PC-9 (cell line): ENCODE measurements at regions not wholly inside any gene's neighbourhood (a gene's known extent, or its start where the extent isn't known, plus 50 kb on each side); places are given as distances from the start of the nearest gene placed in this dataset.

Experiments
- BruUV-seq: library from RNA; stranded (reverse); fragments of 400-500 nt; replicated peaks from 2 replicates; lab custom pipeline; 2021; lab: Mats Ljungman, UMichigan
- CTCF ChIA-PET: fragments of 300-600 bp; sonication (Branson Sonifier 250); formaldehyde crosslinking; loops from one replicate; lab custom pipeline; 2022; ENCODE audit warnings: antibody characterized with exemption; lab: Charles Lee
- POLR2A ChIA-PET: fragments of 300-600 bp; sonication (Branson Sonifier 250); formaldehyde crosslinking; loops from one replicate; lab custom pipeline; 2022; ENCODE audit warnings: antibody characterized with exemption; ENCODE audit not compliant: unreplicated experiment; lab: Charles Lee
- DNase-seq, 2 experiments: peaks; one replicate each; pipeline versions ENCODE4 v3.0.0 to v3.0.0-alpha.2; 2015 to 2022; ENCODE audit warnings: mixed read lengths in 1 of 2
- H2AFZ ChIP-seq: fragments of 200-600 bp; sonication (generic); 2 replicates; pipeline ENCODE4 v1.8.1; 2017; ENCODE audit warnings: antibody characterized with exemption
- H3F3A ChIP-seq: fragments of 200-600 bp; sonication (generic); 2 replicates; pipeline ENCODE4 v1.8.1; 2017; ENCODE audit warnings: antibody characterized with exemption, mild to moderate bottlenecking, low read depth; ENCODE audit not compliant: insufficient read depth
- H3K27ac ChIP-seq: fragments of 200-600 bp; sonication (generic); 2 replicates; pipeline ENCODE4 v1.6.1; 2016; ENCODE audit warnings: mixed run types
- H3K27me3 ChIP-seq: fragments of 200-600 bp; sonication (generic); 2 replicates; pipeline ENCODE4 v1.6.1; 2016; ENCODE audit warnings: low read depth, mixed run types; ENCODE audit not compliant: insufficient read depth
- H3K36me3 ChIP-seq: fragments of 200-600 bp; sonication (generic); 2 replicates; pipeline ENCODE4 v1.6.1; 2016; ENCODE audit warnings: low read depth, mixed run types
- H3K4me1 ChIP-seq: fragments of 200-600 bp; sonication (generic); replicated peaks from 2 replicates; pipeline ENCODE4 v1.6.1; 2016; ENCODE audit warnings: mixed run types; ENCODE audit not compliant: insufficient read depth
- H3K4me2 ChIP-seq: fragments of 200-600 bp; sonication (generic); 2 replicates; pipeline ENCODE4 v1.6.1; 2017; ENCODE audit warnings: mixed run types
- H3K4me3 ChIP-seq: fragments of 200-600 bp; sonication (generic); 2 replicates; pipeline ENCODE4 v1.6.1; 2016; ENCODE audit warnings: mixed run types
- H3K79me2 ChIP-seq: fragments of 200-600 bp; sonication (generic); 2 replicates; pipeline ENCODE4 v1.6.1; 2017; ENCODE audit warnings: low read depth, mixed run types
- H3K9me2 ChIP-seq: fragments of 200-600 bp; sonication (generic); 2 replicates; pipeline ENCODE4 v1.8.1; 2017; ENCODE audit warnings: mild to moderate bottlenecking; ENCODE audit not compliant: insufficient read depth
- H3K9me3 ChIP-seq: fragments of 200-600 bp; sonication (generic); 2 replicates; pipeline ENCODE4 v1.8.1; 2016; ENCODE audit warnings: low read depth; ENCODE audit not compliant: insufficient read depth
- H4K20me1 ChIP-seq: fragments of 200-600 bp; sonication (generic); 2 replicates; pipeline ENCODE4 v1.8.1; 2017; ENCODE audit not compliant: insufficient read depth
- EZH2 ChIP-seq: fragments of 200-600 bp; sonication (generic); IDR thresholded peaks from 2 replicates; pipeline ENCODE4 v1.8.0; 2017; ENCODE audit warnings: antibody characterized with exemption, low read depth
- intact Hi-C: fragments of 100-400 bp; cut with micrococcal nuclease; formaldehyde crosslinking; loops from one replicate; pipeline ENCODE4 v1.10.0; 2022; ENCODE audit not compliant: unreplicated experiment
- TF ChIP-seq, protein P1 (sequence below): fragments of 200-600 bp; sonication (generic); conservative IDR thresholded peaks from 2 replicates; pipeline ENCODE4 v1.6.1; 2017; ENCODE audit warnings: mixed run types, antibody characterized with exemption, mild to moderate bottlenecking, moderate library complexity

DNA sequence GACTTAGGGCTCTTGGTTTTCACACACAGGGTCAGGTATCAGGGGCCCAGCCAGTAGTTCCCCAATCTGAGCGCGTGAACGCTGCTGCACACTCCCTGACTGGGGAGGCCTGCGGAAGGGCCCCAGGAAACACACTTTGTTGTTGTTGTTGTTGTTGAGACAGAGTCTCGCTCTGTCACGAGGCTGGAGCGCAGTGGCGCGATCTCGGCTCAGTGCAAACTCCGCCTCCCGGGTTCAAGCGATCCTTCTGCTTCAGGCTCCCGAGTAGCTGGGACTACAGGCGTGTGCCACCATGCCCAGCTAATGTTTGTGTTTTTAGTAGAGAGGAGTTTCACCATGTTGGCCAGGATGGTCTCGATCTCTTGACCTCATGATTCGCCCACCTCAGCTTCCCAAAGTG is 190.4 kb upstream of the GPR12 start:
- 0 out of 2 replicates have a peak, but pooled peaks cover 7% of the 10 kb centered on the region for H3K4me1 ChIP-seq
- H3K27ac ChIP-seq, result no peak overlapping the region
- TF ChIP-seq, protein P1, sequence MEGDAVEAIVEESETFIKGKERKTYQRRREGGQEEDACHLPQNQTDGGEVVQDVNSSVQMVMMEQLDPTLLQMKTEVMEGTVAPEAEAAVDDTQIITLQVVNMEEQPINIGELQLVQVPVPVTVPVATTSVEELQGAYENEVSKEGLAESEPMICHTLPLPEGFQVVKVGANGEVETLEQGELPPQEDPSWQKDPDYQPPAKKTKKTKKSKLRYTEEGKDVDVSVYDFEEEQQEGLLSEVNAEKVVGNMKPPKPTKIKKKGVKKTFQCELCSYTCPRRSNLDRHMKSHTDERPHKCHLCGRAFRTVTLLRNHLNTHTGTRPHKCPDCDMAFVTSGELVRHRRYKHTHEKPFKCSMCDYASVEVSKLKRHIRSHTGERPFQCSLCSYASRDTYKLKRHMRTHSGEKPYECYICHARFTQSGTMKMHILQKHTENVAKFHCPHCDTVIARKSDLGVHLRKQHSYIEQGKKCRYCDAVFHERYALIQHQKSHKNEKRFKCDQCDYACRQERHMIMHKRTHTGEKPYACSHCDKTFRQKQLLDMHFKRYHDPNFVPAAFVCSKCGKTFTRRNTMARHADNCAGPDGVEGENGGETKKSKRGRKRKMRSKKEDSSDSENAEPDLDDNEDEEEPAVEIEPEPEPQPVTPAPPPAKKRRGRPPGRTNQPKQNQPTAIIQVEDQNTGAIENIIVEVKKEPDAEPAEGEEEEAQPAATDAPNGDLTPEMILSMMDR, result no peak
- no peak for TF ChIP-seq EZH2
- no peaks in the 10 kb centered on the region for H3K9me2 ChIP-seq
- POLR2A ChIA-PET, result no interaction called here
- no peaks in the 10 kb centered on the region for H3K36me3 ChIP-seq
- no peaks in the 10 kb centered on the region for H4K20me1 ChIP-seq
- H3F3A ChIP-seq, result no peaks in the 10 kb centered on the region
- H3K4me2 ChIP-seq, result no peak overlapping the region
- DNase-seq, result no peak
- intact Hi-C loops, result no loop called here
- CTCF ChIA-PET, result no interaction called here
- no peak overlapping the region for H3K4me3 ChIP-seq
- H3K79me2 ChIP-seq, result no peaks in the 10 kb centered on the region
- no peaks in the 10 kb centered on the region for H3K9me3 ChIP-seq
- BruUV-seq, result no TSS peak
- no peak overlapping the region for H2AFZ ChIP-seq
- peaks cover 18% of the 10 kb centered on the region for H3K27me3 ChIP-seq

DNA sequence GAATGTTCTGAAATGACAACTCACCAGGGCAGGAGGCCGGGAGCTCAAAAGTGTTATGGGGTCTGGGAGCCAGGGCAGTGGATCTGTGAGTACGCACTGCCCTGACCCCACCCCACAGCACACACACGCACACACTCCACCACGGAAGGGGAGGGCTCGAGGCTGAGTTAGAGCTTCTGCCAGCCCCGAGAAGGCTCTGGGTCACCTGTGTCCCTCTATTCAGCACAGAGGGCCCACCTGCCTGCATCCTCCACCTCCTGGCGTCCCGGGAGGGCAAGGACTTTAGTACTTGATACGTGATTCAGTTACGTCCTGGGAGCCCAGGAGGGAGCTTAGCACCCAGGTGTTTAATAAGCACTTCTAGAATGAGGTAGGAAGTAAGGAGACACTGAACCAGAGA is 190.0 kb upstream of the GPR12 start:
- Histone ChIP-seq H3F3A (no peaks in the 10 kb centered on the region), H3K27ac (no peak overlapping the region), H3K4me3 (no peak overlapping the region), H4K20me1 (no peaks in the 10 kb centered on the region), H3K27me3 (peaks cover 18% of the 10 kb centered on the region), H3K79me2 (no peaks in the 10 kb centered on the region), H3K9me3 (no peaks in the 10 kb centered on the region), H3K4me2 (no peak overlapping the region), H2AFZ (no peak overlapping the region), H3K36me3 (no peaks in the 10 kb centered on the region), H3K4me1 (0 out of 2 replicates have a peak, but pooled peaks cover 7% of the 10 kb centered on the region), H3K9me2 (no peaks in the 10 kb centered on the region)
- no peak for DNase-seq
- CTCF ChIA-PET, result no interaction called here
- no TSS peak for BruUV-seq
- intact Hi-C loops, result no loop called here
- TF ChIP-seq, protein P1, result no peak
- no peak for TF ChIP-seq EZH2
- POLR2A ChIA-PET, result no interaction called here

DNA sequence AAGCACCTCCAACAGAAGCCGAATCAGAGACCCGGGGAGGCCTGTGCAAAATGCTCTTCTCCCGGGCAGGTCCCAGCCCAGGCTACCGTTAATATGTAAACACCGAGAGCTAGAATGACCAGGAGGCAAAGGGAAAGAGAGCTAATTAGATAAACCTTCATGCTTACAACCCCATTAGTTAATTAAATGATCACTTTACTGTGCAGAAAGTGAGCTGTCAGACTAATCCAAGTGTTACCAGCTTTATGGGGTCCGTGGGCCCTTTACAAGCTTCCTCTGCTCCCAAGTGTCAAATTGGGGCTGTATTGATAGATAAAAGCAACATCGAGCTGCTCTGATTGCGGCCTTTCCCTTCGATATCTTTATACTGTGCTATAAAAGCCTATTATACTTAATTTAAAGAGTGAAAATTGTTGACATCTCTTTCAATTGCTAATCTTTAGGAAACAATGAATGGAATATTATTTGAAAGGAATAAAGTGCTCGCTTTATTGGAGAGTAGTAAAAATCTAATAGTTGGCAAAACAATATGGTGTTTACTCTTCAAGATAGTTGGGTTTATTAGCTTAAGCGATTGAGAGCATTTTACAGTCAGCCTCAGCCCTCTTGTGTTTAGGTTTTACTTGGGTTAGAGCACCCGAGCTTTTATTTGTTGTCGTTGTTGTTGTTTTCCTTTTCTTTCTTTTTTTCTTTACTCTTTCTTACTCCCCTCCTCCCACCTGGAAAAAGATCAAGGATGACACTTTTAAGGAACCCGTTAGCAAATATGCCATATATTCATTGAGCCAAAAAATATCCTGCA is 189.3 kb upstream of the GPR12 start:
- H3K4me3 ChIP-seq, result no peak overlapping the region
- no peaks in the 10 kb centered on the region for H4K20me1 ChIP-seq
- H3F3A ChIP-seq, result no peaks in the 10 kb centered on the region
- H3K27me3 ChIP-seq, result peaks cover 16% of the 10 kb centered on the region
- no peak overlapping the region for H3K4me2 ChIP-seq
- H3K9me2 ChIP-seq, result no peaks in the 10 kb centered on the region
- no peaks in the 10 kb centered on the region for H3K9me3 ChIP-seq
- no peak overlapping the region for H2AFZ ChIP-seq
- TF ChIP-seq, protein P1, result no peak
- TF ChIP-seq EZH2, result no peak
- ChIA-PET POLR2A (interaction anchor here (0.6 kb wide), 1 partner anchor 28 kb away, joined by 19 read pairs; no protein-coding TSS in a partner anchor), CTCF (interaction anchor here (0.7 kb wide), 1 partner anchor 907 kb away, joined by 3 read pairs; no protein-coding TSS in a partner anchor)
- H3K79me2 ChIP-seq, result no peaks in the 10 kb centered on the region
- no peak overlapping the region for H3K27ac ChIP-seq
- no peaks in the 10 kb centered on the region for H3K36me3 ChIP-seq
- DNase-seq, result no peak
- no TSS peak for BruUV-seq
- intact Hi-C loops, result loop anchor here (5.0 kb wide), 1 partner anchor 332 kb away; no protein-coding TSS in a partner anchor
- H3K4me1 ChIP-seq, result 0 out of 2 replicates have a peak, but pooled peaks cover 7% of the 10 kb centered on the region
